ENCODE measurements at regions not wholly inside any gene's neighbourhood (a gene's known extent, or its start where the extent isn't known, plus 50 kb on each side); places are given as distances from the start of the nearest gene placed in this dataset.

DNA sequence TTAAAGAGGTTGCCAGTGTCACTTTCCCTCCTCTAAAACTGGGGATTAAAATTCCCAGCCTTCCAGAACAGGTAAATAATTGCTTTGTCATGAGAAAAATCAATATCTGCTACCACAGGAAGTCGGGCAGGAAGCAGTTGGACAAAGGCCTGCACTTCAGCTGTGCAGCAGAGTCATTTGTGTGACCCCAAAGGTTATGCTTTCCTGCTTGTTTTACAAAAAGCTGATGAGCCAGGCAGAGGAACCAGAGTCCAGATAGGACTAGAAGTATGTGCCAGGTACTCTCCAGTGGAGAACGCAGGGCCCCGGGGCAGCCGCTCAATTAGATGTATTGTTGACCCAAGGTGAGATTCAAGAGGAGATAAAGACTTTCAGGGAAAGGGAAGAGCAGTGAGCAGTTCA, 117.1 kb upstream of the FRMD6 start:
- TF ChIP-seq, protein P1, sequence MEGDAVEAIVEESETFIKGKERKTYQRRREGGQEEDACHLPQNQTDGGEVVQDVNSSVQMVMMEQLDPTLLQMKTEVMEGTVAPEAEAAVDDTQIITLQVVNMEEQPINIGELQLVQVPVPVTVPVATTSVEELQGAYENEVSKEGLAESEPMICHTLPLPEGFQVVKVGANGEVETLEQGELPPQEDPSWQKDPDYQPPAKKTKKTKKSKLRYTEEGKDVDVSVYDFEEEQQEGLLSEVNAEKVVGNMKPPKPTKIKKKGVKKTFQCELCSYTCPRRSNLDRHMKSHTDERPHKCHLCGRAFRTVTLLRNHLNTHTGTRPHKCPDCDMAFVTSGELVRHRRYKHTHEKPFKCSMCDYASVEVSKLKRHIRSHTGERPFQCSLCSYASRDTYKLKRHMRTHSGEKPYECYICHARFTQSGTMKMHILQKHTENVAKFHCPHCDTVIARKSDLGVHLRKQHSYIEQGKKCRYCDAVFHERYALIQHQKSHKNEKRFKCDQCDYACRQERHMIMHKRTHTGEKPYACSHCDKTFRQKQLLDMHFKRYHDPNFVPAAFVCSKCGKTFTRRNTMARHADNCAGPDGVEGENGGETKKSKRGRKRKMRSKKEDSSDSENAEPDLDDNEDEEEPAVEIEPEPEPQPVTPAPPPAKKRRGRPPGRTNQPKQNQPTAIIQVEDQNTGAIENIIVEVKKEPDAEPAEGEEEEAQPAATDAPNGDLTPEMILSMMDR (IDR thresholded peaks at IDR 0.05) = no peak
- TF ChIP-seq POLR2A (IDR thresholded peaks at IDR 0.05) = no peak

All from heart left ventricle (tissue), 13 donors.